ENCODE measurements at regions not wholly inside any gene's neighbourhood (a gene's known extent, or its start where the extent isn't known, plus 50 kb on each side); places are given as distances from the start of the nearest gene placed in this dataset.
A peak's percentile ranks its signal among the peaks of the same experiment; 100 is the strongest.
"Not testable (repeated sequence)": the region's sequence is repeated elsewhere in the genome, so short reads cannot be mapped to it uniquely, and the experiment has no call there.

DNA sequence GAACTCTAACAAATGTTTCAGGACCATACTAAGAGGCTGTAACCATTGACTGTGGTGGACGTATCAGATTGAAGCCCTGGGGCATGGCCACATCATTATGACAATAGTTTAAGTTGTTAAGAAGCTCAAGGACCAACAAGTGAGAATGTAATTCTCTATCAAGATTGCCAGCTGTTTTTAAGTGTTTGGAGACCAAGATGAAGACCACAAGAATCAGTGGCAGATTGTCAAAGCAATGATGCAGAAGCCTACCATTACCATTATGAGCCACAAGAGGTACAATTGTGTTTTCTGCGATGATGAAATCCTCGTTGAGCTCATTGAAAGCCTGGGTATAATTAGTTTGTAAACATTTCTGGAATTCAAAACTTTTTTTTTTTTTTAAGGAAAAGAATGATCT is 261.1 kb upstream of the ZEB2 start:
- Histone ChIP-seq H3K4me3 (ENCODE audit: low read depth in 1 of 2, low read length in 2 of 2) (no peak overlapping the region), H3K27ac (ENCODE audit: low read length) (no peak overlapping the region), H3K27me3 (ENCODE audit: low read depth, low read length) (no peaks in the 10 kb centered on the region), H3K9me3 (ENCODE audit: control insufficient read depth in 1 of 2, low read length in 2 of 2) (no peaks in the 10 kb centered on the region), H3K36me3 (ENCODE audit: control insufficient read depth in 1 of 2, insufficient read depth in 2 of 2, low read length in 2 of 2) (no peaks in the 10 kb centered on the region), H3K4me1 (ENCODE audit: control insufficient read depth in 1 of 2, insufficient read depth in 2 of 2, low read length in 2 of 2) (no peaks in the 10 kb centered on the region)

GRCh38 chr2:144776766-144777165 is 256.8 kb upstream of the ZEB2 start:
- H3K4me3 ChIP-seq (ENCODE audit: low read depth in 1 of 2, low read length in 2 of 2): no peak overlapping the region
- no peaks in the 10 kb centered on the region for H3K9me3 ChIP-seq (ENCODE audit: control insufficient read depth in 1 of 2, low read length in 2 of 2)
- H3K4me1 ChIP-seq (ENCODE audit: control insufficient read depth in 1 of 2, insufficient read depth in 2 of 2, low read length in 2 of 2): no peaks in the 10 kb centered on the region
- H3K36me3 ChIP-seq (ENCODE audit: control insufficient read depth in 1 of 2, insufficient read depth in 2 of 2, low read length in 2 of 2): no peaks in the 10 kb centered on the region
- no peak overlapping the region for H3K27ac ChIP-seq (ENCODE audit: low read length)
- no peaks in the 10 kb centered on the region for H3K27me3 ChIP-seq (ENCODE audit: low read depth, low read length)

GRCh38 chr2:144774809-144775208 is 254.9 kb upstream of the ZEB2 start:
- Histone ChIP-seq H3K4me3 (ENCODE audit: low read depth in 1 of 2, low read length in 2 of 2) (no peak overlapping the region), H3K4me1 (ENCODE audit: control insufficient read depth in 1 of 2, insufficient read depth in 2 of 2, low read length in 2 of 2) (no peaks in the 10 kb centered on the region), H3K27ac (ENCODE audit: low read length) (no peak overlapping the region), H3K27me3 (ENCODE audit: low read depth, low read length) (no peaks in the 10 kb centered on the region), H3K36me3 (ENCODE audit: control insufficient read depth in 1 of 2, insufficient read depth in 2 of 2, low read length in 2 of 2) (no peaks in the 10 kb centered on the region), H3K9me3 (ENCODE audit: control insufficient read depth in 1 of 2, low read length in 2 of 2) (no peaks in the 10 kb centered on the region)

- H3K27me3 ChIP-seq (ENCODE audit: low read depth, low read length): no peaks in the 10 kb centered on the region
- no peaks in the 10 kb centered on the region for H3K4me1 ChIP-seq (ENCODE audit: control insufficient read depth in 1 of 2, insufficient read depth in 2 of 2, low read length in 2 of 2)
- no peaks in the 10 kb centered on the region for H3K36me3 ChIP-seq (ENCODE audit: control insufficient read depth in 1 of 2, insufficient read depth in 2 of 2, low read length in 2 of 2)
- no peaks in the 10 kb centered on the region for H3K9me3 ChIP-seq (ENCODE audit: control insufficient read depth in 1 of 2, low read length in 2 of 2)
- H3K27ac ChIP-seq (ENCODE audit: low read length): no peak overlapping the region
- no peak overlapping the region for H3K4me3 ChIP-seq (ENCODE audit: low read depth in 1 of 2, low read length in 2 of 2)
These were observed 251.4 kb upstream of the ZEB2 start for GRCh38 chr2:144771348-144771747.

DNA sequence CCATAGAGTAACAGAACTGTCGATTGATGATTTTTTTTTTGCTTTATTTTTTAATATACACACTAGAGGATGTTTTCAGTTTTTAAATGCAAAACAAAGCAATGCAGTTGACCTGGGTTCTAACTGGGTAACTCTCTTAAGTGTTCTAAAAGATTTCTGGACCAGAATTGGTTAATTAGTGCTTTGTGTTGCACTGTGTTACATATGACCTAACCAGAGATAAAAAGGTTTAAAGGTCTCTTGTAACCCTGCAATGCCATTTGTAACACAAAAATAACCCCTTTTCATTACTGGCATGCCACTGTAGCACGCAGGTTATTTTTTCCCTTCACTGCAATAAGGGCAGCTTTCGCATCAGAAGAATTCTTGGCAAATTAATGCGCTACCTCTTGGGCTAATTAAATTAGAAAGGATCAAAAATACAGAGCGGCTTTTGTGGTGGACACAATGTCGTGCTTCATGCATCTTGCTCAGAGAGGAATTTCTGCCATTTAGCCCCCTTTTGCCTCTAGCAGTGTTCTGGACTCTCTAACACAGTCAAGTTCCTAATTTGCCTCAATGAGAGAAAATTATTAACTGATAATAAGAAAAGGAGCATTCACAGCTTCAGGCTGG is 250.8 kb upstream of the ZEB2 start:
- no peaks in the 10 kb centered on the region for H3K9me3 ChIP-seq (ENCODE audit: control insufficient read depth in 1 of 2, low read length in 2 of 2)
- H3K36me3 ChIP-seq (ENCODE audit: control insufficient read depth in 1 of 2, insufficient read depth in 2 of 2, low read length in 2 of 2): no peaks in the 10 kb centered on the region
- H3K27ac ChIP-seq (ENCODE audit: low read length): no peak overlapping the region
- no peak overlapping the region for H3K4me3 ChIP-seq (ENCODE audit: low read depth in 1 of 2, low read length in 2 of 2)
- no peaks in the 10 kb centered on the region for H3K27me3 ChIP-seq (ENCODE audit: low read depth, low read length)
- no peaks in the 10 kb centered on the region for H3K4me1 ChIP-seq (ENCODE audit: control insufficient read depth in 1 of 2, insufficient read depth in 2 of 2, low read length in 2 of 2)

DNA sequence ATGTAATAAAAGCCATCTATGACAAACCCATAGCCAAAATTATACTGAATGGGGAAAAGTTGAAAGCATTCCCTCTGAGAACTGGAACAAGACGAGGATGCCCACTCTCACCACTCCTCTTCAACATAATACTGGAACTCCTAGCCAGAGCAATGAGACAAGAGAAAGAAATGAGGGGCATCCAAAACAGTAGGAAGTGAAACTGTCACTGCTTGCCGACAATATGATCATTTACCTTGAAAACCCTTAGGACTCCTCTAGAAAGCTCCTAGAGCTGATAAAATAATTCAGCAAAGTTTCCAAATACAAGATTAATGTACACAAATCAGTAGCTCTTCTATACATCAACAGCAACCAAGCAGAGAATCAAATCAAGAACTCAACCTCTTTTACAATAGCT is 241.0 kb upstream of the ZEB2 start:
- not testable (repeated sequence) for H3K36me3 ChIP-seq (ENCODE audit: control insufficient read depth in 1 of 2, insufficient read depth in 2 of 2, low read length in 2 of 2)

GRCh38 chr2:144759746-144760145 is 239.8 kb upstream of the ZEB2 start:
- no peak overlapping the region for H3K27ac ChIP-seq (ENCODE audit: low read length)
- no peaks in the 10 kb centered on the region for H3K27me3 ChIP-seq (ENCODE audit: low read depth, low read length)
- H3K4me3 ChIP-seq (ENCODE audit: low read depth in 1 of 2, low read length in 2 of 2): no peak overlapping the region
- no peaks in the 10 kb centered on the region for H3K9me3 ChIP-seq (ENCODE audit: control insufficient read depth in 1 of 2, low read length in 2 of 2)
- H3K36me3 ChIP-seq (ENCODE audit: control insufficient read depth in 1 of 2, insufficient read depth in 2 of 2, low read length in 2 of 2): no peaks in the 10 kb centered on the region
- H3K4me1 ChIP-seq (ENCODE audit: control insufficient read depth in 1 of 2, insufficient read depth in 2 of 2, low read length in 2 of 2): no peaks in the 10 kb centered on the region

More for the DNA sequence above, 241.0 kb upstream of the ZEB2 start:
- H3K4me1 ChIP-seq (ENCODE audit: control insufficient read depth in 1 of 2, insufficient read depth in 2 of 2, low read length in 2 of 2); H3K4me3 ChIP-seq (ENCODE audit: low read depth in 1 of 2, low read length in 2 of 2); H3K9me3 ChIP-seq (ENCODE audit: control insufficient read depth in 1 of 2, low read length in 2 of 2); H3K27me3 ChIP-seq (ENCODE audit: low read depth, low read length); H3K27ac ChIP-seq (ENCODE audit: low read length): not testable (repeated sequence)

GRCh38 chr2:144758196-144758595 is 238.3 kb upstream of the ZEB2 start:
- H3K27me3 ChIP-seq (ENCODE audit: low read depth, low read length); H3K4me1 ChIP-seq (ENCODE audit: control insufficient read depth in 1 of 2, insufficient read depth in 2 of 2, low read length in 2 of 2); H3K4me3 ChIP-seq (ENCODE audit: low read depth in 1 of 2, low read length in 2 of 2); H3K27ac ChIP-seq (ENCODE audit: low read length); H3K9me3 ChIP-seq (ENCODE audit: control insufficient read depth in 1 of 2, low read length in 2 of 2); H3K36me3 ChIP-seq (ENCODE audit: control insufficient read depth in 1 of 2, insufficient read depth in 2 of 2, low read length in 2 of 2): not testable (repeated sequence)

- H3K4me3 ChIP-seq (ENCODE audit: low read depth in 1 of 2, low read length in 2 of 2): no peak overlapping the region
- no peak overlapping the region for H3K27ac ChIP-seq (ENCODE audit: low read length)
- peaks cover 4 to 10% of the 10 kb centered on the region in 2 donors for H3K9me3 ChIP-seq (ENCODE audit: control insufficient read depth in 1 of 2, low read length in 2 of 2)
- no peaks in the 10 kb centered on the region for H3K36me3 ChIP-seq (ENCODE audit: control insufficient read depth in 1 of 2, insufficient read depth in 2 of 2, low read length in 2 of 2)
- H3K4me1 ChIP-seq (ENCODE audit: control insufficient read depth in 1 of 2, insufficient read depth in 2 of 2, low read length in 2 of 2): no peaks in the 10 kb centered on the region
- no peaks in the 10 kb centered on the region for H3K27me3 ChIP-seq (ENCODE audit: low read depth, low read length)
These were observed 233.5 kb upstream of the ZEB2 start for GRCh38 chr2:144753416-144753815.

DNA sequence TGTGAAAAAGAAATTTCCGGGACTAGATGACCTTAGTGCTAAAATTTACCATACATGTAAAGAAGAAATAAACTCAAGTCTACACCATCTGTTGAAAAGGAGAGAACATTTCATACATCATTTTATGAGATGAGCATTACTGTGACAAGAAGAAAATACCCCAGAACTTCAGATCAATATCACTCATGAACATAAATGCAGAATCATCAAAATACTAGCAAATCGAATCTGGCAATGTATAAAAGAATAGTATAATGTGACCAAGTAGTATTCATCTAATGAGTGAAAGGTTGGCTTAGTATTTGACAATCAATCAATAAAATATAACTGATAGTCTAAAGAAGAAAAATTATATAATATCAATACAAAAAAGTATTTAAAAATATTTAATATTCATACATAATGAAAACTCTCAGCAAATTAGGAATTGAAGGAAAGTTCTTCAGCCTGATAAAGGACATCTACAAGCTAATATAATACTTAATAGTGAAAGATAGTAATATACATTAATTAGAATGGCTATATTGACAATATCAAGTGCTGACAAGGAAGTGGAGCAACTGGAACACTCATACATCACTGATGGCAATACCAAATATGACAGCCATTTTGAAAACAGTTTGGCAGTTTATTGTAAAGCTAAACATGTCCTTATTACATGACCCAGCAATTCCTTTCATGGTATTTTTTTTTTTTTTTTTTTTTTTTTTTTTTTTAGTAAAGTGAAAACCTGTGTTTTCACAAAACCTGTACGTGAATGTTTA is 231.4 kb upstream of the ZEB2 start:
- Histone ChIP-seq H3K36me3 (ENCODE audit: control insufficient read depth in 1 of 2, insufficient read depth in 2 of 2, low read length in 2 of 2) (no peaks in the 10 kb centered on the region), H3K4me3 (ENCODE audit: low read depth in 1 of 2, low read length in 2 of 2) (no peak overlapping the region), H3K27me3 (ENCODE audit: low read depth, low read length) (no peaks in the 10 kb centered on the region), H3K4me1 (ENCODE audit: control insufficient read depth in 1 of 2, insufficient read depth in 2 of 2, low read length in 2 of 2) (no peaks in the 10 kb centered on the region), H3K27ac (ENCODE audit: low read length) (no peak overlapping the region), H3K9me3 (ENCODE audit: control insufficient read depth in 1 of 2, low read length in 2 of 2) (peaks cover 4 to 18% of the 10 kb centered on the region in 2 donors)

DNA sequence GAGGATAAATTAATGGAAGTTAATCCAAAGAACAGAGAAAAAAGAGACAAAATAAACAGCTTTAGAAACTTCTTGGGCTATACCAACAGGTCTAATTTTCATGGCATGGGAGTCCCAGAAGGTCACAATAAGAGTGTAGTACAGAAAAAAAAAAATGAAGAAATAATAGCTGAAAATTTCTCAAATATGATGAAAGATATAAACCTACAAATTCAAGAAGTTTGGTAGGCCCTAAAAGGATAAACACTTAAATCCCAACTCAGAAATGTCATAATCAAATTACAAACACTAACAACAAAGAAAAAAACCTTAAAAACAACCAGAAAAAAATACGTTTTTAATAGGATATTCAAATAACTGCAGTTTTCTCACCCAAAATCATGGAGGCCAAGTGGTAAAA is 229.3 kb upstream of the ZEB2 start:
- Histone ChIP-seq H3K27me3 (ENCODE audit: low read depth, low read length) (no peaks in the 10 kb centered on the region), H3K4me3 (ENCODE audit: low read depth in 1 of 2, low read length in 2 of 2) (no peak overlapping the region), H3K36me3 (ENCODE audit: control insufficient read depth in 1 of 2, insufficient read depth in 2 of 2, low read length in 2 of 2) (no peaks in the 10 kb centered on the region), H3K9me3 (ENCODE audit: control insufficient read depth in 1 of 2, low read length in 2 of 2) (peaks cover 4 to 18% of the 10 kb centered on the region in 2 donors), H3K27ac (ENCODE audit: low read length) (no peak overlapping the region), H3K4me1 (ENCODE audit: control insufficient read depth in 1 of 2, insufficient read depth in 2 of 2, low read length in 2 of 2) (no peaks in the 10 kb centered on the region)

DNA sequence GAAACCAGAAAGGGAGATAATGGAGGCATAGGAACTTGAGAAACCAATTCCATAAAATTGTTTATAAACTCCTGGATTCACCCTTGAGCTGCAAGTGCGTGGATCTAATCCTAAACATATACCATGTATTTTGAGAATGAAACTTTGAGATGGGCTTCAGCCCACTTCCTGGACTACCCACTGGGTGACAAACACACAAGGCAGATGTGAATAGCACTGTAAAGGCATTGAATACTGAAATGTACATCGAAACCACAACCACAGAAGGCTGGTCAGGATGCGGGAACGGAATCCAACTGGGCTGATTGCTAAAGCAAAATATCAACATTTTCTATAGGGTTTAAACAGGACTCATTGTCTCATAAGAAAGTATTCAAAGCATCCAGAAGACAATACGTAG is 228.5 kb upstream of the ZEB2 start:
- Histone ChIP-seq H3K4me3 (ENCODE audit: low read depth in 1 of 2, low read length in 2 of 2) (peak overlapping the region in 1 of 2 donors; percentile 26), H3K27ac (ENCODE audit: low read length) (no peak overlapping the region), H3K4me1 (ENCODE audit: control insufficient read depth in 1 of 2, insufficient read depth in 2 of 2, low read length in 2 of 2) (no peaks in the 10 kb centered on the region), H3K36me3 (ENCODE audit: control insufficient read depth in 1 of 2, insufficient read depth in 2 of 2, low read length in 2 of 2) (no peaks in the 10 kb centered on the region), H3K27me3 (ENCODE audit: low read depth, low read length) (no peaks in the 10 kb centered on the region), H3K9me3 (ENCODE audit: control insufficient read depth in 1 of 2, low read length in 2 of 2) (peaks cover 4 to 18% of the 10 kb centered on the region in 2 donors)

Data from muscle layer of duodenum (tissue), 2 donors.